NCI-H510A (cell line): ENCODE measurements at regions not wholly inside any gene's neighbourhood (a gene's known extent, or its start where the extent isn't known, plus 50 kb on each side); places are given as distances from the start of the nearest gene placed in this dataset.
"Not testable (repeated sequence)": the region's sequence is repeated elsewhere in the genome, so short reads cannot be mapped to it uniquely, and the experiment has no call there.

Source experiments
- DNase-seq: peaks from one replicate; lab custom pipeline; 2025; lab: John Stamatoyannopoulos, UW

- no peak for DNase-seq
Measured at GRCh38 chr1:189752461-189752995, 725.1 kb downstream of the BRINP3 start.

DNA sequence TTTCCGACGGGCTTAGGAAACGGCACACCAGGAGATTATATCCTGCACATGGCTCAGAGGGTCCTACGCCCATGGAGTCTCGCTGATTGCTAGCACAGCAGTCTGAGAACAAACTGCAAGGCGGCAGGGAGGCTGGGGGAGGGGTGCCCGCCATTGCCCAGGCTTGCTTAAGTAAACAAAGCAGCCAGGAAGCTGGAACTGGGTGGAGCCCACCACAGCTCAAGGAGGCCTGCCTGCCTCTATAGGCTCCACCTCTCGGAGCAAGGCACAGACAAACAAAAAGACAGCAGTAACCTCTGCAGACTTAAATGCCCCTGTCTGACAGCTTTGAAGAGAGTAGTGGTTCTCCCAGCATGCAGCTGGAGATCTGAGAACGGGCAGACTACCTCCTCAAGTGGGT, 722.6 kb downstream of the BRINP3 start:
- DNase-seq, result not testable (repeated sequence)

- DNase-seq, result no peak
Measured at GRCh38 chr1:189764391-189765320, 713.0 kb downstream of the BRINP3 start.

DNA sequence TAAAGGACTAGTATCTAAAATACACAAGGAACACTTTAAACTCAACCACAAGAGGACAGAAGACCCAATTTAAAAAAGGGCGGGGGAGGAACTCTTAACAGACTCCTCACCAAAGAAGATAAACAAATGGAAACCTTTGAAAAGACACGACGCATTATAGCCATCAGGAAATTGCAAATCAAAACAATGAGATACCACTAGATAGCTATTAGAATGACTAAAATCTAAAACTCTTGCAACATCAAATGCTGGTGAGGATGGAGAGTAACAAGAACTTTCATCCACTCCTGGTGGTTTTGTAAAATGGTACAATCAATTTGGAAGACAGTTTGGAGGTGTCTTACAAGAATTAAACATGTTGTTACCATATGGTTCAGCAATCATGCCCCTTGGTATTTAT, 708.2 kb downstream of the BRINP3 start:
- DNase-seq, result no peak

GRCh38 chr1:189774721-189775287, 702.9 kb downstream of the BRINP3 start:
- no peak for DNase-seq

DNA sequence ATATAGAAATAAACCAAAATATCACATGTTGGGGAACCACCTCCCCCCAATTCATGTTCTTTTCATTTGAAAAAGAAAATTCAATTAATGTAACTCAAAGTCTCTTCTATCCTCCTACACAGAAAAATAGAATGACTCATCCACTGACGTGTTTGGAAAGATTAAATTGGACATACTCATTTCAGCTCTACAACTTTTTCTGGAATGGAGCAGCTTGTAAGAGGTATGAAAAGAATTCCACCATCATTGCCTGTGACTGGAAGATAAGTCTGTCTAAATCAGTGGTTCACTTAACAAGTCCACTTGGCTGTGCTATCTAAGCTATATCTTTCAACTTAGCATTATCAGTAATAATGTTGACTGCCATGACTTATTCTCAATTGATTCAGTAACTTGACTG, 702.3 kb downstream of the BRINP3 start:
- no peak for DNase-seq

DNA sequence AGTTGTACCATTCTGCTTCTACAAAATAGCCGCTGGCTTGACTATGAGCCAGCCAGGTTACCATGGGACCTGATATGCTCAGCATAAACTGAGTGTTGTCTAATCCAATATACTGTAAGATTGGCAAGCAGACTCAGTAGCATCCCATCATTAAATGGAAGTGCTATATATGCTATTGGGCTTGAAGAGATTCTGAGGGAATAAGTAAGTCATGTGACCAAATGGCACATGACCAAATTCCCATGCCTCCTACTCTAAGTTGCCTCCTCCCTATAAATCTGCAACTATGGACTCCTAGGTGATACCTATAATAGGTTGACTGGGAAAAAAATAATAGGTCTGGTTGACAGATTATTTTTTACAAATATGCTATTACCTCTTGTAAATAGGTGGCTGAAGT, 698.6 kb downstream of the BRINP3 start:
- DNase-seq, result no peak

- no peak for DNase-seq
Measured at GRCh38 chr1:189782295-189782694, 695.4 kb downstream of the BRINP3 start.

GRCh38 chr1:189783456-189783855, 694.2 kb downstream of the BRINP3 start:
- no peak for DNase-seq

- DNase-seq, result no peak
Measured at GRCh38 chr1:189786761-189787160, 690.9 kb downstream of the BRINP3 start.

DNA sequence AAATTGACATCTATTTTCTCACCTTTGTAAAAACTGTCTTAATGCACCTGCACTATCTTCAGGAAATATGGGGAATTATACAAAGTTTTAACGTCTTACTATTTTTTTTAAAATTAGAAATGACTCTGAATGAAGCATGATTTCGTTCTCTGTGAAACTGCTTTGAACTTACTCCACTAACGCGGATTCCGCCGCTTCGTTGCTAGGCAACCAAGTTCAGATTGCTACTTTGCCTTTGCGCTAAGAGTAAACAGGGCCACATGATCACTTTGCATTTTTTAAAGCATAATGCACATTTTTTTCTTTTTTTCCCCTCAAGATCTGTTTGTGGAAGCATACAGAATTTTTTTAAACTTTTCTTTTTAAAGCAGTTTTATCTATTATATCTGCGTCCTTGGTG, 690.5 kb downstream of the BRINP3 start:
- no peak for DNase-seq

- no peak for DNase-seq
Measured at GRCh38 chr1:189790335-189790734, 687.3 kb downstream of the BRINP3 start.

DNA sequence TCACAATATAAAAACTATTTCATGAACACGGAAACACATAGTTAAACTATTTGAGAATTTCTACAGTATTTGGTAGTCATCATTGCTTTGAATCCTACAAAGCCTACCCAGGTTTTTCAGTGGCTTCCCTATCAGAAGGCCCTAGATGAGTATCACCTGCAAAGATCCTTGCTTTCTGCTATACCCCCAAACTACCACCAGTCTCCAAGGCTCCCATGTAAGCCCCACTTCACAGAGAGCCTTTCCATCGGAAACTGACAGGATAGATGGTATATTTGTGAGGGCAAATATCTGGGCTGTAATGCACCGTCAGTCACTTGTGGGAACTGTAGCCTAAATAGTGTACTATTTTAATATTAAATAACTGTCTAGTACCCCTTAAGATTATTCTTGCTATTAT, 674.3 kb downstream of the BRINP3 start:
- DNase-seq, result no peak

- DNase-seq, result no peak
Measured at GRCh38 chr1:189804352-189804751, 673.3 kb downstream of the BRINP3 start.

- no peak for DNase-seq
Measured at GRCh38 chr1:189805735-189806134, 671.9 kb downstream of the BRINP3 start.

DNA sequence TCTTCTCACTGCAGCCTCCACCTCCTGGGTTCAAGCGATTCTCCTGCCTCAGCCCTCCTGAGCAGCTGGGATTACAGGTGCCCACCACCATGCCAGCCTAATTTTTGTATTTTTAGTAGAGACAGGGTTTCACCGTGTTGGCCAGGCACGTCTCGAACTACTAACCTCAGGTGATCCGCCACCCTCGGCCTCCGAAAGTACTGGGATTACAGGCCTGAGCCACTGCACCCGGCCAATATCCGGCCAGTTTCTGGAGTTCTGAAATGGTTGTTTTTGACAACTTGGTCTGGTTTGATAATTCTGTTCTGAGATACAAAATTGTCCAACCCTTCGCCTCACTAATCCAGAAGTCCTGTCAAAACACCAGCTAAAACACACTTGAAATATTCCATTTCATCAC, 667.0 kb downstream of the BRINP3 start:
- not testable (repeated sequence) for DNase-seq

- DNase-seq, result no peak
Measured at GRCh38 chr1:189811960-189812359, 665.7 kb downstream of the BRINP3 start.

- DNase-seq, result no peak
Measured at GRCh38 chr1:189816558-189816957, 661.1 kb downstream of the BRINP3 start.

- DNase-seq, result no peak
Measured at GRCh38 chr1:189819751-189820150, 657.9 kb downstream of the BRINP3 start.

DNA sequence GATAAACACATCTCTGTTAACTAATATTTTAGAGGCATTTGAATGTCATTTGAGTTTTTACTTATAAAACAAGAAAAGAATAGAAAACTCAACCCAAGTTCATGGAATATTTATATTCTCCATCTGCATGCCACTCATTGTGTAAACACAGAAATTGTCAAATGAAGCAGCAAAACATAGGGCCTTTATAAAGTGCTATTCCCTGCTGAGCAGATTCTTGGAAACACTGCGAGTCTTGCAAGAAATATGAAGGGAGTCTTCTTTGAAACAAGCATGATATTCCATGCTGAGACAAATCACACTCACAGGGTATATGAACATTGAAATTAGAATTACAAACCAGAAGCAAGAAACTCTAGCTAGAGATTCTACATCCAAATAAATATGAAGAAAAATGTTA, 655.8 kb downstream of the BRINP3 start:
- DNase-seq, result no peak

- no peak for DNase-seq
Measured at GRCh38 chr1:189834813-189835212, 642.9 kb downstream of the BRINP3 start.

DNA sequence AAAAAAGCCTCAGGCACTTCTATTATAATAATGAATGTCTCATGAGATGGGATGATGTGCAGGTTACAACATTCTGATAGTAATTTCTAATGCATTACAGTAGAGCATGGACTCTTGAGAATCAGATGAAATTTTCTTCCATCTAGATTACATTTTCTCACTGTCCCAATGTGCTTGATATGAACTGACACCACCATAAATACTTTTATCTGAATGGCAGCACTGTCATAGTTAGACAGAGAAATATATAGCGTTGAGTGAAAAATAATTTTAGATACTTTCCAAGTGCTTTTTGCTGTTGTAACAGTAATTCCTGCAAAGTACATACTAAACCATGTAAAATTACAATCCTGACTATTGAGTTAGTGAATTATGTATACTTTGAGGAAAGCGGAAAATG, 630.1 kb downstream of the BRINP3 start:
- DNase-seq, result no peak

GRCh38 chr1:189851806-189852367, 625.8 kb downstream of the BRINP3 start:
- DNase-seq, result peak; percentile 6
